Adipocyte (in vitro differentiated cells): ENCODE measurements at regions not wholly inside any gene's neighbourhood (a gene's known extent, or its start where the extent isn't known, plus 50 kb on each side); places are given as distances from the start of the nearest gene placed in this dataset.
A peak's percentile ranks its signal among the peaks of the same experiment; 100 is the strongest.
"Not testable (repeated sequence)": the region's sequence is repeated elsewhere in the genome, so short reads cannot be mapped to it uniquely, and the experiment has no call there.

Source experiments
- DNase-seq: peaks from one replicate; pipeline ENCODE4 v3.0.0-alpha.2; 2015; ENCODE audit warnings: low read depth
- H3K27me3 ChIP-seq: replicated peaks from 2 replicates; pipeline ENCODE4 v1.7.0; 2013; ENCODE audit warnings: mild to moderate bottlenecking, low read length, moderate library complexity; ENCODE audit not compliant: control insufficient read depth, insufficient read depth
- H3K36me3 ChIP-seq: 2 replicates; pipeline ENCODE4 v1.7.0; 2013; ENCODE audit warnings: low read length, mild to moderate bottlenecking, moderate library complexity; ENCODE audit not compliant: control insufficient read depth, insufficient read depth, severe bottlenecking
- H3K4me1 ChIP-seq: 2 replicates; pipeline ENCODE4 v1.7.0; 2013; ENCODE audit warnings: mild to moderate bottlenecking, low read length, moderate library complexity; ENCODE audit not compliant: control insufficient read depth, insufficient read depth
- H3K4me3 ChIP-seq: 2 replicates; pipeline ENCODE4 v1.7.0; 2013; ENCODE audit warnings: mild to moderate bottlenecking, low read length, moderate library complexity
- H3K9ac ChIP-seq: 2 replicates; pipeline ENCODE4 v1.7.0; 2013; ENCODE audit warnings: mild to moderate bottlenecking, low read length, moderate library complexity
- H3K9me3 ChIP-seq: 2 replicates; pipeline ENCODE4 v1.7.0; 2013; ENCODE audit warnings: mild to moderate bottlenecking, low read length, moderate library complexity; ENCODE audit not compliant: control insufficient read depth

DNA sequence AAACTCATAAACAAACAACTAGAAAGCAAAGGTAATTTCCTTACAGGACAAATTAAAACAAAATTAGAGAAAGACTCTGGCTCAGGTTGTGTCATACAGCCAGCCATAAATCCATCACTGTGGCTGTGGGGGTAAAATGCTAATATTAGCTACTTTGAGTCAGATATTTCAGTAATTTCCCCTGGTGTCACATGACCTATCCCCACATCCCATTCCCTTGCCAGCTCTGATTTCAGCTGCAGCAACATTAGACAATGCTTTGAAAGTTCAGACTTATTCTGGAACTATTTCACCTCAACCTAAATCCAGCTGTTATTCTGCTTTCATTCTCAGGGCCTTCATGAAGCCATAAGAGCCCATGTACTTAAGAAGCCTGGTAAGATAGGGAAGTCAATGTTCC lies 55.3 kb downstream of the RPL10L start:
- Histone ChIP-seq H3K27me3 (no peaks in the 10 kb centered on the region), H3K4me3 (no peak overlapping the region), H3K9ac (no peak overlapping the region), H3K36me3 (no peaks in the 10 kb centered on the region), H3K4me1 (no peaks in the 10 kb centered on the region), H3K9me3 (no peaks in the 10 kb centered on the region)
- DNase-seq = no peak

DNA sequence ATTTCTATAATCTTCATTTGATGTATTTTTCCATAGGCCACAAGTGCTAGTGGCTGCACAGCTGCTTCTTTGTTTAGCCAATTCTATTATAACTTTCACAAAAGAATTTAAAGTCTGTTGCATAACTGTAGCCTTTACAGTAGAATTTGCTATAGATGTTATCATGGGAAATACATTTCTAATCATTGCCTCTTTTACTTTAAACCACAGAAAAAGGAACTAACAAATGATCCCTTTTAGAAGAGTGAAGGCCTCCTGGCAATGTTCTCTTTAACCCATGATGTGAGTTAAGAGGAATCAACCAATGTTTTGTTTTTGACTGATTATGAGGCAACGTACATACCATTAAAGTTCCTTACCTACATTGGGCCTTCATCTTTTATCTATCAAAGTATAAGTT lies 68.8 kb downstream of the RPL10L start:
- Histone ChIP-seq H3K4me3 (no peak overlapping the region), H3K9ac (no peak overlapping the region), H3K4me1 (no peaks in the 10 kb centered on the region), H3K9me3 (no peaks in the 10 kb centered on the region), H3K36me3 (no peaks in the 10 kb centered on the region), H3K27me3 (no peaks in the 10 kb centered on the region)
- DNase-seq = no peak

DNA sequence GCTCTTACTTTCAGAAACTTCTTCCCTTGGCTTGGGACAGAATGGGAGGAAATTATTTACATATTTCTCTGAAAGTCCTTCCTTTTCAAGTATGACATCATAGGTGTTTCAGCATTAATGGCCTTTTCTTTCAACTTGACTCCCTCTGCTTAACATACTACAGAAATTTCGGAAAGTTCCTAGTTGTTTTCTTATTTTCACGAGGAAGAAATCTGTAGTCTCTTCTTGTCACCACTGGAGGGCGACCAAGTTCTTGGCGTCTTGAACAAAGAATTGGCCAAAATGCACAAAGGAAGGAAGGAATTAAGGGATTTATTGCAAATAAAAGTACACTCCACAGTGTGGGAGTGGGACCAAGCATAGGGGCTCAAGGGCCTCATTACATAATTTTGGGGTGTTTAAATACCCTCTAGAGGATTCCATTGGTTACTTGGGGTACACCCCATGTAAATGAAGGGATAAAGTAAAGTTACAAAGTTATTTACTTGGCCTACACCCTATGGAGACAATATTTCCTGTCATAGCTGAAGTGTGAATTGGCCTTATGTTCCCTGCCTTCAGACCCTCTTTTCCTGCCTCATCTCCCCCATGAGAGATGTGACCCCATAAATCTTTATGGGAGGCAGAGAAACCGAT lies 70.4 kb downstream of the RPL10L start:
- peak; percentile 1 for DNase-seq
- H3K36me3 ChIP-seq = no peaks in the 10 kb centered on the region
- H3K9ac ChIP-seq = no peak overlapping the region
- no peak overlapping the region for H3K4me3 ChIP-seq
- H3K4me1 ChIP-seq = no peaks in the 10 kb centered on the region
- H3K9me3 ChIP-seq = no peaks in the 10 kb centered on the region
- H3K27me3 ChIP-seq = no peaks in the 10 kb centered on the region

DNA sequence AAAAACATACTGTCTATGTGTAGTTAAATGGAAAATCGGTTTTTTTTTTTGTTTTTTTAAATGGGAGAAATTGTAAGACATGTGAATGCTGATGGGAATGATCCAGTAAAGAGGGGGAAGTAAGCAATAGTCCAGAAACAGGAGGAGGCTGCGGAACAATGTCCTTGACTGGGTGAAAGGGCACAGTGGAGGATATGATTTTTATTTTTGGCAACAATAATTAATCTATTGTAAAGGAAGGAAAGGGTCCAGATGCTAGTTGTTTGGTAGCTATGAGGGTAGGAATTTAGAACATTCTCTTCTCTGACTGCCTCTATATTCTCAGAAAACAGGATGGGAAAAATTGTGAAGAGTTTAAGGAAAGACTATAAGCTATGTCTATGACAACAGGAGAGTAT lies 76.6 kb downstream of the RPL10L start:
- Histone ChIP-seq H3K27me3 (no peaks in the 10 kb centered on the region), H3K9me3 (no peaks in the 10 kb centered on the region), H3K4me3 (no peak overlapping the region), H3K9ac (no peak overlapping the region), H3K4me1 (peaks cover 2% of the 10 kb centered on the region), H3K36me3 (no peaks in the 10 kb centered on the region)
- no peak for DNase-seq

DNA sequence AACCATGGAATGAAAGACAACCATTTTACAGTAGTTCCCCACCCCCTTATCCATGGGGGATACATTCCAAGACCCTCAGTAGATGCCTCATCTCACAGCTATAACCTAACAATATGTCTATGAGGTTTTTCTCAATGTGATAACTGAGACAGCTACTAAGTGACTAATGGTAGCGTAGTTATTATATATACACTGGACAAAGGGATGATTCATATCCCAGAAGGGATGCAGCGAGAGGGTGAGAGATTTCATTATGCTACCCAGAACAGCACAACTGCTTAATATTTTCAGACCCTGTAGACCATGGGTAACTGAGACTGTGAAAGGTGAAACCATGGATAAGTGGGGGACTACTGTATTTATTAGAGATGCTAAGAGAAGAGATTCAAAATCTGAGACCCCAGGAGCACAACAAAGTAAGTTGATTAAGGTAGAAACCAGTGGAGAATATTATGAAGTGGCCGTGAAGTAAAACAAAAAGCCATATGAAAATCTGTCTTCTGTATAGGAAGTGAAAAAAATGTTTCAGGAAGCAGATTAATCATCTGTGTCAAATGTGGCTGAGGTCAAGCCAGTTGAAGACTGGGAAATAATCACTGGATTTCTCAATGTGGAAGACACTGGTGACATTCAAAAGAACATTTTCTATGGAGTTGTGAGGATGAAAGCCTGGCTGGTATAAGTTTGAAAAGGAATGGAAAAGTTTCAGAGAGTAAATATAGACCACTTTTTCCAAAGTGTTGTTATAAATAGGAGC lies 77.2 kb downstream of the RPL10L start:
- Histone ChIP-seq H3K4me1 (peaks cover 2% of the 10 kb centered on the region), H3K9ac (no peak overlapping the region), H3K4me3 (no peak overlapping the region), H3K27me3 (no peaks in the 10 kb centered on the region), H3K36me3 (no peaks in the 10 kb centered on the region), H3K9me3 (no peaks in the 10 kb centered on the region)
- no peak for DNase-seq

DNA sequence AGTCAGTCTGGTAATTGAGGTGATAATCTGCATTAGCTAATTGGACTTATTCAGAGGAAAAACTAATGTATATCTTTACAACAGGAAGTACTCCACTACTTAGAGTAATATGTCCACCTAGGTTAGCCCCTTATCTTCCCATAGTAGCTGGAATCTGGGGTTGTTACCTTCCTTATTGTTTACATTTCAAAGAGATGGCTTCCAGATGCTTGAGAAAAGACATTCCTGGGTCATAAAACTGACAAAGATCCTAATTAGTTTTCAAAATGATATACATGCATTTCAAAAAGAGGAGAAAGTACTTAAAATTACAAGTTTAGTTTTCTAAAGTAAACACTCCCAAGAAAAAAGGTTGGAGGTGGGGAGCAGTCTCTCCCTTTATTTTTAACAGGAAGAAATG lies 78.1 kb downstream of the RPL10L start:
- Histone ChIP-seq H3K4me3 (no peak overlapping the region), H3K9ac (no peak overlapping the region), H3K4me1 (peaks cover 2% of the 10 kb centered on the region), H3K36me3 (no peaks in the 10 kb centered on the region), H3K9me3 (no peaks in the 10 kb centered on the region), H3K27me3 (no peaks in the 10 kb centered on the region)
- DNase-seq = no peak

DNA sequence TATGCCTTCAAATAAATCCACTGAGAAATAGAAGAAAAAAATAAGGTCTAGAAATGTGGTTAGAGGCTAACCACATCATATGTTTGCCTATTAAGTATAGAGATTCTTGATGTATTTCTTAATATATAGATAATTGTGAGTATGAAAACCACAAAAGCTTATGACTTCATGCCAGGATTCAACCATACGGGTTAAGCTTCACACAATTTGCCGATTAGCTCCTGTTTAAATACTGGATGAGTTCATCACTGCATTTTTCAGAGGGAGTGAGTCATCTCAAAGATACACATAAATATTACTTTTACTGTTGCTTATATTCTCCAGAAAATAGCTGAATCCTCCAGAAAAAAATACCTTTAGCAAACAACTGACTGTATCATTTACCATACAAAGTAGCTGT lies 79.6 kb downstream of the RPL10L start:
- Histone ChIP-seq H3K9me3 (no peaks in the 10 kb centered on the region), H3K36me3 (no peaks in the 10 kb centered on the region), H3K27me3 (no peaks in the 10 kb centered on the region), H3K4me3 (no peak overlapping the region), H3K9ac (no peak overlapping the region), H3K4me1 (peaks cover 2% of the 10 kb centered on the region)
- no peak for DNase-seq

DNA sequence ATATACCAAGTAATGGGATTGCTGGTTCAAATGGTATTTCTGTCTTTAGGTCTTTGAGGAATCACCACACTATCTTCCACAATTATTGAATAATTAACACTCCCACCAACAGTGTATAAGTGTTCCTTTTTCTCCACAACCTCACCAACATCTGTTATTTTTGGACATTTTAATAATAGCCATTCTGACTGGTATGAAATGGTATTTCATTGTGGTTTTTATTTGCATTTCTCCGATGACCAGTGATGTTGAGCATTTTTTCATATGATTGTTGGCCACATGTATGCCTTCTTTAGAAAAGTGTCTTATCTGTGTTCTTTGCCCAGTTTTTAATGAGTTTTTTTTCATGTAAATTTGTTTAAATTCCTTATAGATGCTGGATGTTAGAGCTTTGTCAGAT lies 83.4 kb downstream of the RPL10L start:
- not testable (repeated sequence) for H3K4me3 ChIP-seq, H3K4me1 ChIP-seq, H3K9me3 ChIP-seq, H3K36me3 ChIP-seq, H3K9ac ChIP-seq, DNase-seq, H3K27me3 ChIP-seq

DNA sequence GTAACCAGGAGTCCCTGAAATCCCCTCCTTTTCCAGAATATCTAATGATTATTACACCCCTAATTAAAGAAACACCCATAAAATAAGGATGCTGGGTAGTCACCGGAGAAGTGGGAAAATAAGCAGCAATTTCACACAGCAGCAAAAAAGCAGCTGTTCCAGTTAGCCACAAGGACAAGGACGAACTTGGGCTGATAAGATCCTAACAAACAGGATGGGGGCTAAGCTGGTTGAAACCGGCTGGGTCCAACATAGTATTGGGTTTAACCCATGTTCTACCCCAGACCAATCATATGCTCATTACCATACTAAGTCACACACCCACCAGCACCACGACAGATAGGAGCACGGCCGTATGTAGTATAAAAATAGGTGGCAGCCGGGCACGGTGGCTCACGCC lies 100.7 kb downstream of the RPL10L start:
- DNase-seq = no peak
- no peaks in the 10 kb centered on the region for H3K27me3 ChIP-seq

DNA sequence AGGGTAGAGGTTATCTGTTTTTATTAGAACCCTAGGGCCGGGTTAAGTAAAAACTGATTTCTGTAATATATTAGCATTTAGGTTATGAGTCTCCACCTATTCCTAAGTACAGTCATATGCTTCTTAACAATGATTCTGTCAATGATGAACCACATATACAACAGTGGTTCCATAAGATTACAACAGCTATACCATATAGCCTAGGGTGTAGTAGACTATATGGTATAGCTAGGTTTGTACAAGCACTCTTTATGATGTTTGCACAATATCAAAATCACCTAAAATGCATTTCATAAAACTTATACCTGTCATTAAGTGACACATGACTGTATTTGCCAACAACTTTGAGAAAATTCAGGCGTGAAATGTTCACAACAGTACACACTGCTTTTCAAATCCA lies 110.6 kb downstream of the RPL10L start:
- Histone ChIP-seq H3K9ac (no peak overlapping the region), H3K9me3 (no peaks in the 10 kb centered on the region), H3K4me3 (no peak overlapping the region), H3K4me1 (no peaks in the 10 kb centered on the region), H3K36me3 (no peaks in the 10 kb centered on the region), H3K27me3 (no peaks in the 10 kb centered on the region)
- no peak for DNase-seq

More for the DNA sequence above, 100.7 kb downstream of the RPL10L start:
- peaks cover 3% of the 10 kb centered on the region for H3K9me3 ChIP-seq
- no peaks in the 10 kb centered on the region for H3K4me1 ChIP-seq
- H3K36me3 ChIP-seq = no peaks in the 10 kb centered on the region
- no peak overlapping the region for H3K4me3 ChIP-seq
- no peak overlapping the region for H3K9ac ChIP-seq

DNA sequence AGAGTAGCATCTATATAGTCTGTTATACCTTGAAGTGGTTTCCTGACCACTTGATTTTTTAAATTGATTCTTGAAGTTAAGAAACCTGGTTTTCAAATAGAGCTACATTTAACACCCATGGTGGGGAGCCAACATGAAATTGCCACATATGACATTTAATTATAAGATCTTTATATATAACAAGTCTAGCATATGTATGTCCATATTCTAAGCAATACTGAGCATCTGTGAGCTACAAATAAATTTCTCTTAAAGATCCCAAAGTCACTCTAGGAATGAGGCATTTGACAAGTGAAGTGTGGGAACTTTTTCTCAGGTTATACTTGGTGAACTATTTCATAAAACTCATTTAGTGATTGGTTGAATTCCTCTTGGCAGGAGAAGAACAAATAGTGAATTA lies 132.5 kb downstream of the RPL10L start:
- H3K9ac ChIP-seq = no peak overlapping the region
- H3K4me3 ChIP-seq = no peak overlapping the region
- no peak for DNase-seq
- H3K27me3 ChIP-seq = no peaks in the 10 kb centered on the region
- H3K4me1 ChIP-seq = no peaks in the 10 kb centered on the region
- H3K9me3 ChIP-seq = no peaks in the 10 kb centered on the region
- H3K36me3 ChIP-seq = no peaks in the 10 kb centered on the region

DNA sequence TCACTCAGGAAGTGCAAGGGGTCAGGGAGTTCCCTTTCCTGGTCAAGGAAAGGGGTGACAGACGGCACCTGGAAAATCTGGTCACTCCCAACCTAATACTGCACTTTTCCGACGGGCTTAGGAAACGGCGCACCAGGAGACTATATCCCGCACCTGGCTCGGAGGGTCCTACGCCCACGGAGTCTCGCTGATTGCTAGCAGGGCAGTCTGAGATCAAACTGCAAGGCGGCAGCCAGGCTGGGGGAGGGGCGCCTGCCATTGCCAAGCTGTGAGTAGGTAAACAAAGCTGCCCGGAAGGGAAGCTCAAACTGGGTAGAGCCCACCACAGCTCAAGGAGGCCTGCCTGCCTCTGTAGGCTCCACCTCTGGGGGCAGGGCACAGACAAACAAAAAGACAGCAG lies 142.8 kb downstream of the RPL10L start:
- not testable (repeated sequence) for H3K36me3 ChIP-seq, DNase-seq, H3K4me1 ChIP-seq, H3K4me3 ChIP-seq, H3K27me3 ChIP-seq, H3K9me3 ChIP-seq, H3K9ac ChIP-seq
